Cerebellar nuclear complex (tissue), 1 donor: ENCODE measurements at regions not wholly inside any gene's neighbourhood (a gene's known extent, or its start where the extent isn't known, plus 50 kb on each side); places are given as distances from the start of the nearest gene placed in this dataset.

Experiments
- DNase-seq, 2 experiments: peaks; one replicate each; lab custom pipeline; 2025; lab: John Stamatoyannopoulos, UW

- no peak for DNase-seq
These were observed 341.0 kb upstream of the E2F7 start for GRCh38 chr12:77406219-77406905.

- no peak for DNase-seq
These were observed 337.3 kb upstream of the E2F7 start for GRCh38 chr12:77402716-77403115.

- DNase-seq: no peak
These were observed 336.4 kb upstream of the E2F7 start for GRCh38 chr12:77401770-77402081.

GRCh38 chr12:77401064-77401769 lies 335.8 kb upstream of the E2F7 start:
- DNase-seq: no peak

- DNase-seq: no peak
These were observed 327.2 kb upstream of the E2F7 start for GRCh38 chr12:77392467-77393088.

- DNase-seq: no peak
These were observed 323.3 kb upstream of the E2F7 start for GRCh38 chr12:77388445-77389265.

GRCh38 chr12:77387671-77388070 lies 322.3 kb upstream of the E2F7 start:
- DNase-seq: no peak

- no peak for DNase-seq
These were observed 321.8 kb upstream of the E2F7 start for GRCh38 chr12:77387214-77387613.

- DNase-seq: no peak
These were observed 319.6 kb upstream of the E2F7 start for GRCh38 chr12:77384941-77385340.

GRCh38 chr12:77382096-77382742 lies 316.9 kb upstream of the E2F7 start:
- no peak for DNase-seq

GRCh38 chr12:77377622-77378021 lies 312.3 kb upstream of the E2F7 start:
- DNase-seq: no peak

GRCh38 chr12:77377116-77377515 lies 311.7 kb upstream of the E2F7 start:
- DNase-seq: no peak

GRCh38 chr12:77374673-77375072 lies 309.3 kb upstream of the E2F7 start:
- no peak for DNase-seq

GRCh38 chr12:77372494-77372893 lies 307.1 kb upstream of the E2F7 start:
- no peak for DNase-seq

- DNase-seq: no peak
These were observed 306.7 kb upstream of the E2F7 start for GRCh38 chr12:77372026-77372425.

GRCh38 chr12:77368379-77368778 lies 303.0 kb upstream of the E2F7 start:
- DNase-seq: no peak

GRCh38 chr12:77366616-77367015 lies 301.2 kb upstream of the E2F7 start:
- DNase-seq: no peak

GRCh38 chr12:77364400-77364799 lies 299.0 kb upstream of the E2F7 start:
- DNase-seq: no peak

GRCh38 chr12:77362509-77363210 lies 297.3 kb upstream of the E2F7 start:
- DNase-seq: no peak

- no peak for DNase-seq
These were observed 292.3 kb upstream of the E2F7 start for GRCh38 chr12:77357655-77358054.

GRCh38 chr12:77354766-77355362 lies 289.5 kb upstream of the E2F7 start:
- no peak for DNase-seq
